Prostate gland (tissue), 2 donors: ENCODE measurements at regions not wholly inside any gene's neighbourhood (a gene's known extent, or its start where the extent isn't known, plus 50 kb on each side); places are given as distances from the start of the nearest gene placed in this dataset.

Experiments used
- CTCF ChIP-seq, 4 experiments: fragments of 200-600 bp in 2 of 4; fragments of 450-650 bp in 2 of 4; sonication (generic) in 2 of 4; IDR thresholded peaks; 1 replicate in 3 of 4; 2 replicates in 1 of 4; pipeline ENCODE4 v1.5.1; 2016 to 2019; ENCODE audit warnings: antibody characterized with exemption in 4 of 4, mild to moderate bottlenecking in 2 of 4, moderate library complexity in 2 of 4
- POLR2A ChIP-seq: fragments of 450-650 bp; IDR thresholded peaks from one replicate; pipeline ENCODE4 v1.6.1; 2016; ENCODE audit warnings: antibody characterized with exemption, mild to moderate bottlenecking
- POLR2AphosphoS5 ChIP-seq: sonication (generic); formaldehyde crosslinking; IDR thresholded peaks from one replicate; pipeline ENCODE4 v1.6.1; 2017; ENCODE audit warnings: antibody characterized with exemption

- TF ChIP-seq CTCF (IDR thresholded peaks at IDR 0.05), result no peak
- no peak for TF ChIP-seq POLR2A
- no peak for TF ChIP-seq POLR2AphosphoS5
Measured at GRCh38 chr13:85108356-85108755, 690.9 kb downstream of the SLITRK6 start.
